Right lobe of liver (tissue), 4 donors: ENCODE measurements at regions not wholly inside any gene's neighbourhood (a gene's known extent, or its start where the extent isn't known, plus 50 kb on each side); places are given as distances from the start of the nearest gene placed in this dataset.

Experiments
- CTCF ChIP-seq, 4 donors: fragments of 200-600 bp in 3 of 4; fragments of 450-650 bp in 1 of 4; IDR thresholded peaks; one replicate each; pipeline versions ENCODE4 v1.5.1 to v1.8.0; 2016 to 2022; ENCODE audit warnings: antibody characterized with exemption in 4 of 4, mild to moderate bottlenecking in 2 of 4
- POLR2A ChIP-seq: fragments of 450-650 bp; IDR thresholded peaks from one replicate; pipeline ENCODE4 v1.6.1; 2017; ENCODE audit warnings: antibody characterized with exemption, mild to moderate bottlenecking
- donor health status: DM: no; HTN: no; CAD: no.
- donor health status: DM: no; HTN: no; CAD: no.
- donor health status: DM: no; HTN: yes; CAD: no.

GRCh38 chrX:76893930-76894329, 466.4 kb downstream of the MAGEE1 start:
- TF ChIP-seq CTCF (IDR thresholded peaks at IDR 0.05), result peak in 1 of 4 donors; percentile 20
- TF ChIP-seq POLR2A, result no peak
